GM18867 (cell line): ENCODE measurements at regions not wholly inside any gene's neighbourhood (a gene's known extent, or its start where the extent isn't known, plus 50 kb on each side); places are given as distances from the start of the nearest gene placed in this dataset.
"Not testable (repeated sequence)": the region's sequence is repeated elsewhere in the genome, so short reads cannot be mapped to it uniquely, and the experiment has no call there.

ENCODE experiments used
- ATAC-seq: cut with Tn5 transposase; IDR thresholded peaks from one replicate; pipeline ENCODE4 v1.9.1; 2021; ENCODE audit warnings: mild to moderate bottlenecking, moderate library complexity; ENCODE audit not compliant: unreplicated experiment

GRCh38 chr6:56752009-56752408 is 109.3 kb upstream of the DST start:
- ATAC-seq = no peak

DNA sequence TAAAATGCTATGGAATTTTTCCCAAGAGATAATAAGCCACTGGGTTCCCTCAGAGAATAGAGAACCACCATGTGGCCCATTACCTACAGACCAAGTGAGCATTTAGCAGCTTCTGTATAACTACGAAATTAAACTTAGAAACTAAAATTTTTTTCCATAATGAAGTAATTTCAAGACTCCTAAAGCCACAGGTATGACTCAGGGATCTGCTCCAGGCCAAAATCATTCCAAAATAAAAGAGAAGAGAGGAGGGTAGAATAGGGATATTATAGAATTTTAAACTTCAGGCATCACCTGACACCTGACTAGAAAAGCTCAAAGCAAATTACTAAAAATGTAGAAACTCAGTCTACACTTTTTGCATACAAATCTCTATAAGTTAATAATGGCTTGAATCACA is 108.9 kb upstream of the DST start:
- no peak for ATAC-seq

DNA sequence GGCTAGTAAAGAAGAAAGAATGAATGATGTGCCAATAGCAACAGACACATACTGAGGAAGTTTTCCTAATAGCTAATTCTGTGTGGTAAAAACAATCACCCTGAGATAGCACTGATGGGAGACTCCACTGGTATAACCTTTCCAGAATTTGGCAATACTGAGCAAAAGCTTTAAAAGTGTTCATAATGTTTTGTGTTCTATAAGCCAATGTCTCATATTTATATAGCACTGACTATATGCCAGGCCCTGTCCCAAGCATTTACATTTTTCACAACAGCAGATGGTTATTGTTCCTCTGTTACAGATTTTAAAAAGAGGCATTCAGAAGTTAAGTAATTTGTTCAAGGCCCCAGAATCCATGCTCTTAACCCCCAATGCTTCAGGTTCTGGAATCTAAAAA is 108.0 kb upstream of the DST start:
- no peak for ATAC-seq

- no peak for ATAC-seq
Measured at GRCh38 chr6:56749632-56750151, 107.0 kb upstream of the DST start.

GRCh38 chr6:56746767-56747504 is 104.2 kb upstream of the DST start:
- ATAC-seq = no peak

GRCh38 chr6:56745971-56746370 is 103.3 kb upstream of the DST start:
- ATAC-seq = no peak

DNA sequence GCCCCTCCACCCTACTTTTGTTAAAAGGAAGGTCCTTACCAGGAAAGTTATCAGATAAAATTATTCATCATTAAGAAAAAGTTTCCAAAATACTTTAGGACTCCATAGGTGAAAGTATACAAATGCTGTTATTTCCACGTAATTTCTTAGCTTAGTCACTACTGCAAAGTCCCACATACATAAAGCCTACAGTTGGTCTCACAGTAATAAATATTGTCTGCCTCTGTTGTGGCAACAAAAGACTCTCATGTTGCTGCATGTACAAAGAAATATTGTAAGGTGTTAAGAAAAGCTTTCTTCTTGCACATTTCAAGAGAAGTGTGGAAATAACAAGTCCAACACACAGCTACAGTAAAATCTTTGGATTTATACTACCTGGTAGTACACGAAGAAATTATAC is 102.4 kb upstream of the DST start:
- ATAC-seq = peak; percentile 3

DNA sequence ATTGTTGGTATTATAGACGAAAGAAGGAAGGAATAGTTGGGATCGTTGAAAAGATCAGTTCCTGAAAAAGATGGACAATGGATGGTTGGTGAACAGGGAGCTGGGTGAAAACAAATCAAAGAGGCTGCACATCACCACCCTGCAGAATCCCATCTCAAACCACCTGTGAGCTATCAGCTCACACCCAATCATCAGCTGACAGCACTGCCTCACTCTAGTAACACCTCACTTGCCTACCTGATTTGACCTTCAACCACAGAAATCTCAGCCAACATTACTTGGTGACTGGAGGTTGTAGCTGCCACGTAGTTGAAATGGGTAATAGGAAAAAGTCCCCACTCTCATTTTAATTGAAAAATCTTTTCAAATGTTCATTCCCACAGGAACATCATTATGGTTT is 101.8 kb upstream of the DST start:
- ATAC-seq = peak; percentile 59

GRCh38 chr6:56742122-56742791 is 99.6 kb upstream of the DST start:
- ATAC-seq = peak; percentile 70

DNA sequence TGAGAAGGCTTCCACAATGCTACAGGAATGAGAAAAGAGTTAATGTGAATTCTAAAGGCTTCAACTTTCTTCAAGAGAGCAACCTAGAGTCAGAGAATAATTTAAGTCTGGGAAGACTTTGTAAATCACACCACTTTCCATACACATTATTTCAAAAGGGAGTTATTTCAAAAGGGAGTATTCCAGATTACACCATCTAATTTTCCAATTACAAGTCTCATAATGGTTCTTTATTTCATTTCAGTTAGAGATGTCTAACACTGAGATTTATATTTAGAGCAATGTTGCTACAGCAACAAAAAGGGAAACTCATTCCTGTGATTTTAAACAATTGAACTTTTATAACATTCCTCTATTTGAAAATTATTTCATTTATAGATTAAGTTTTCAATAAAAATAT is 98.8 kb upstream of the DST start:
- ATAC-seq = no peak

DNA sequence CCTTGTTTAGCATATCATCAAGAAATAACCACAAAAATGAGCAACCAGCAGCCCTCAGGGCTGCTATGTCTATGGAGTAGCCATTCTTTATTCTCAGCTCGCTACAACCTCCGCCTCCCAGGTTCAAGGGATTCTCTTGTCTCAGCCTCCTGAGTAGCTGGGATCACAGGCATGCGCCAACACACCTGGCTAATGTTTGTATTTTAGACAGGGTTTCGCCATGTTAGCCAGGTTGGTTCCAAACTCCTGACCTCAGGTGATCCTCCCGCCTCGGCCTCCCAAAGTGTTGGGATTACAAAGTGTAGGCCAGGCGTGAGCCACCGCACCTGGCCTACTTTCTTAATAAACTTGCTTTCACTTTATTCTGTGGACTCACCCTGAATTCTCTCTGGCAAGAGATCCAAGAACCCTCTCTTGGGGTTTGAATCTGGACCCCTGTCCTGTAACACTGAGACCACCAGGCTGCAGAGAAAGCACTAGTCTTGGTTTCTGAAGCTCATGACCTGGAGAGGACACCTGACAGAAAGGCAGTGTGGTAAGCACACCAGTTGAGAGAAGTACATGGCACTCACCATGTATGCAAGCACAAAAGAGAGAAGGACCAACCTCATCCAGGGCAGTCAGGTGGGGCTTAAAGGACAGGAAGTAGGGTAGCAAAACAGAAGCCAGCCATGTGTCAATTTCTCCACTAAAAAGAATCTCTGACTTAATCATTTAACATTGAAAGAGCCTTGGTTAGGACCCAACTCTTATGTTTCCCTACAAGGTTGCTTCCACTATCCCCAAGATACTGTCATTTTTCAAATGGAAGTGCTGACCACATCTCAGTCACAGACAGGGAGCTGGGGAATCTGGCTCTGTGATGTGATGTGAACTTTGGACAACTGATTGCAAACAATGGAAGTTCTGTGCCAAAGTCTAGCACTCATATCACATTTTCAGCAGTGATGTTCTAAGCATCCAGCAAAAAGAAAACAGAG is 97.4 kb upstream of the DST start:
- ATAC-seq = no peak

DNA sequence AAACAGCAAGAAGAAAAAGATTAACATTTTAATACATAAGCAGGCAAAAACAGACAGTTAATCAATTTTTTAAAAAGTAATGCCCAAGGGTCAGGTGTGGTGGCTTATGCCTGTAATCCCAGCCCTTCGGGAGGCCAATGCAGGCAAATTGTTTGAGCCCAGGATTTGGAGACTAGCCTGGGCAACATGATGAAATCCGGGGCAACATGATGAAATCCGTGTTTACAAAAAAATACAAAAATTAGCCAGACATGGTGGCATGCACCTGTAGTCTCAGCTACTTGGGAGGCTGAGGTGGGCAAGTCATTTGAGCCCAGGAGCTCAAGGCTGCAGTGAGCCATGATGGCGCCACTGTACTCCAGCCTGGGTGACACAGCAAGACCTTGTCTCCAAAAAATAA is 94.1 kb upstream of the DST start:
- no peak for ATAC-seq

- no peak for ATAC-seq
Measured at GRCh38 chr6:56734335-56734734, 91.6 kb upstream of the DST start.

- ATAC-seq = no peak
Measured at GRCh38 chr6:56733211-56733697, 90.6 kb upstream of the DST start.

DNA sequence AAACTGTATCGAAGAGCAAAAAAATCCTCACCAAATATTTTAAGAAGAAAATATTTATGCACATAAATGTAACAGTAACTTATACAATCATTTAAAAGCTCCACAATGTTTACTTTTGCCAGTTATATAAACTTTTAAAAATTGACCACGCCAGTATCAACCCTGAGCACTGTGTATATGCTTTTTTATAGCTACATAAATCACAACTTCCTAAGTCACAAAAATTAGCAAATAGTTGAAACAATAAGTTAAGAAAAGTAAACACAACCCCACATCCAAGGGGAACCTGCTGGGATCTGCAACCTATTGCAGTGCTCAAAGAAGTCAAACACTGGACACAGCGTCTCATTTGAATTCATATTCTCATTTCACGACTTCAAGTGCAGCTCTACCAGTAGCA is 89.8 kb upstream of the DST start:
- no peak for ATAC-seq

DNA sequence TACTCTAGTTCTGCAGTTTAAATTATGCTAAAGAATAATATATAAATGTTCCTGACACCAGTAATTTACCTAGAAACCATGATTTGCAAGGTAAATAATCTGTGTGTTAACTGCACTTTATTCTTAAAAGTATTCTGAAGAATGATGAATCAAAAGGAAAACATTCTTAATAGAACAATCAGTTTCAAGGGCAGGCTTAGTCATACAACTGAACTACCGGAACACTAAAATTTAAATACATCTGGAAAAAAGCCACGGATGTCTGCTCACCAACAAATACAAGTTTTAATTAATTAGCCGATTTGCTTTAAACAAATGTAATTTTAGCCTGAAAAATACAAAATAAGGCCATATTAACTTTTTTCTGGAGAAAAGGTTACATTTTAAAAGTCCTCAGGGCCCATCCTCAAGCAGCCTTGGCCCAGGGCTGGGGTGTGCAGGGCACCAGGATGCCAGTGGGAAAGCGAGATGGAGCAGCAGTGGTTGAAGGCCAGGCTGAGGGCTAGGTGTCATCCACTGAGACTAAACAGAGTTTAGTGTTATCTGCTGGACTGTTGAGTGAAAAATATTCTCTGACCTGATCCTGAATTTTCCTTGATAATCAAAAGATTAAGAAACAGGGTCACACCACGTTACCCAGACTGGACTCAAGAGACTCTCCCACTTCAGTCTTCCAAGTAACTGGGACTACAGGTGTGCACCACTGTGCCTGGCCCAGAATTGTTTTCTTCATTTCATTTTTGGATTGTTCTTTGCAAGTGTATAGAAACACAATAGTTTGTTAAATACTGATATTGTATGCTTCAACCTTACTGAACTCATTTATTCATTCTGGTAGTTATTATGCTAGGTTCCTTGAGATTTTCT is 88.2 kb upstream of the DST start:
- ATAC-seq = no peak

- no peak for ATAC-seq
Measured at GRCh38 chr6:56729719-56730118, 87.0 kb upstream of the DST start.

DNA sequence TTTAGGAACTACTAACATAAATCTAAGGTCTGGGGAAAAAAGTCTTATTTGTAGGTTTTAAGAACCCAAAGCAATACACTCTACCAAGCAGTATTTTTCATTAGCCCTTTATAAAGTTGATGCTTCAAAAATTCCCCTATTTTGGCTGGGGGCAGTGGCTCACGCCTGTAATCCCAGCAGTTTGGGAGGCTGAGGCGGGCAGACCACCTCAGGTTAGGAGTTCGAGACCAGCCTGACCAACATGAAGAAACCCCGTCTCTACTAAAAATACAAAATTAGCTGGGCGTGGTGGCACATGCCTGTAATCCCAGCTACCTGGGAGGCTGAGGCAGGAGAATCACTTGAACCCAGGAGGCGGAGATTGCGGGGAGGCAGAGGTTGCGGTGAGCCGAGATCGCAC is 86.5 kb upstream of the DST start:
- not testable (repeated sequence) for ATAC-seq

- no peak for ATAC-seq
Measured at GRCh38 chr6:56727097-56727850, 84.6 kb upstream of the DST start.
